Endothelial cell (in vitro differentiated cells): ENCODE measurements at regions not wholly inside any gene's neighbourhood (a gene's known extent, or its start where the extent isn't known, plus 50 kb on each side); places are given as distances from the start of the nearest gene placed in this dataset.

Experiments used
- DNase-seq: peaks from one replicate; pipeline ENCODE4 v3.0.0; 2021; ENCODE audit warnings: low spot score
- H3K27ac Mint-ChIP-seq: one replicate; pipeline ENCODE4 v1.8.0; 2021; ENCODE audit warnings: mixed read lengths, inconsistent platforms; ENCODE audit not compliant: unreplicated experiment
- H3K27me3 Mint-ChIP-seq: one replicate; pipeline ENCODE4 v1.8.0; 2021; ENCODE audit warnings: mild to moderate bottlenecking, moderate library complexity, mixed read lengths, inconsistent platforms; ENCODE audit not compliant: unreplicated experiment
- H3K36me3 Mint-ChIP-seq: one replicate; pipeline ENCODE4 v1.8.0; 2021; ENCODE audit warnings: mild to moderate bottlenecking, low read depth, mixed read lengths, inconsistent platforms; ENCODE audit not compliant: unreplicated experiment
- H3K4me1 Mint-ChIP-seq: one replicate; pipeline ENCODE4 v1.8.0; 2021; ENCODE audit warnings: mild to moderate bottlenecking, mixed read lengths, inconsistent platforms; ENCODE audit not compliant: unreplicated experiment
- H3K4me3 Mint-ChIP-seq: one replicate; pipeline ENCODE4 v1.8.0; 2021; ENCODE audit warnings: mild to moderate bottlenecking, mixed read lengths, inconsistent platforms; ENCODE audit not compliant: unreplicated experiment
- H3K9me3 Mint-ChIP-seq: one replicate; pipeline ENCODE4 v1.8.0; 2021; ENCODE audit warnings: mixed read lengths, inconsistent platforms; ENCODE audit not compliant: unreplicated experiment
- TF ChIP-seq, protein P1 (sequence below): fragments of 200-600 bp; sonication (generic); IDR thresholded peaks from one replicate; pipeline ENCODE4 v1.5.0; 2021; ENCODE audit warnings: antibody characterized with exemption; ENCODE audit not compliant: unreplicated experiment

DNA sequence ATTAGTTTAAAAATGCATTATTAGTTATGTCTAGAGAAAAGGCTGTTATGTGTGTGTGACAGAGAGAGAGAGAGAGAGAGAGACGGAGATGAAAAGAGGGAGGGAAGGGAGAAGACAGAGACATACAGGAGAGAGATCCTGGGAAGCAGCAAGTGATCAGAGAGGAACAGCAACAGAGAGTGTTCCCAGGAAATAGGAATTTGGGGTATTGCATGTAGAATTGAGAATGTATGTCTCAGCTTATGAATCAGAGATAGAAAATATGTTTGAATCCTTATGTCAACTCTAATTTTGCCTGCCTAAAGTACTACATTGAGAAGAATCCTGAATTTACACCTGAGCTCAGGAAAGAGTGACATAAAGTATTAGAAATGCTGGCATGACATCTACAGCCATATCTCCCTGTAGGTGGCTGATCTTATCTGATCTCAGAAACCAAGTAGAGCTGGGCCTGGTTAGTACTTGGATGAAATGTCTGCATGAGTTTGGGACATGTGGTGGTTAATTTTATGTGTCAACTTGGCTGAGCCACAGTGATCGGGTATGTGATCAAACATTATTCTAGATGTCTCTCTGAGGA lies 130.6 kb downstream of the TENT5A start:
- TF ChIP-seq, protein P1, sequence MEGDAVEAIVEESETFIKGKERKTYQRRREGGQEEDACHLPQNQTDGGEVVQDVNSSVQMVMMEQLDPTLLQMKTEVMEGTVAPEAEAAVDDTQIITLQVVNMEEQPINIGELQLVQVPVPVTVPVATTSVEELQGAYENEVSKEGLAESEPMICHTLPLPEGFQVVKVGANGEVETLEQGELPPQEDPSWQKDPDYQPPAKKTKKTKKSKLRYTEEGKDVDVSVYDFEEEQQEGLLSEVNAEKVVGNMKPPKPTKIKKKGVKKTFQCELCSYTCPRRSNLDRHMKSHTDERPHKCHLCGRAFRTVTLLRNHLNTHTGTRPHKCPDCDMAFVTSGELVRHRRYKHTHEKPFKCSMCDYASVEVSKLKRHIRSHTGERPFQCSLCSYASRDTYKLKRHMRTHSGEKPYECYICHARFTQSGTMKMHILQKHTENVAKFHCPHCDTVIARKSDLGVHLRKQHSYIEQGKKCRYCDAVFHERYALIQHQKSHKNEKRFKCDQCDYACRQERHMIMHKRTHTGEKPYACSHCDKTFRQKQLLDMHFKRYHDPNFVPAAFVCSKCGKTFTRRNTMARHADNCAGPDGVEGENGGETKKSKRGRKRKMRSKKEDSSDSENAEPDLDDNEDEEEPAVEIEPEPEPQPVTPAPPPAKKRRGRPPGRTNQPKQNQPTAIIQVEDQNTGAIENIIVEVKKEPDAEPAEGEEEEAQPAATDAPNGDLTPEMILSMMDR: no peak
- Mint-ChIP-seq H3K4me3 (no peak overlapping the region), H3K9me3 (no peaks in the 10 kb centered on the region), H3K27ac (no peak overlapping the region), H3K27me3 (no peaks in the 10 kb centered on the region), H3K36me3 (no peaks in the 10 kb centered on the region), H3K4me1 (no peaks in the 10 kb centered on the region)
- no peak for DNase-seq

DNA sequence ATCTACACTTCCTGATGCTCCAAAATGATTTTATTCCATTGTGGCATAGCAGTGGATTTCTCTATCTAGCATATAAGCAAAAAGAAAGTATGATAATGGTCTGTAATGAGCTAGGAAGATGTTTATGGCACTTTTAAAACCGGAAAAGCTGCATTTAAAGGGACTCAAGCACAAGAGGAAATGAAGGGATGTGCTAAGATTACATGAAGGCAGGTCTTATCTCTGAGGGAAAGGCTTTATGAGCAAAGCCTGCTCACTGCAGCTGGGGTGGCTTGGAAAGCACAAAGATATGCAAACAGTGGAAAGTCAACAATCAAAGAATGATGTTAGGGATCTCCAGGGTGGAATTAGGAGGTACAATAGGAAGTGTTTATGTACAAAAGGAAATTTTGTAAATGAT lies 138.2 kb downstream of the TENT5A start:
- Mint-ChIP-seq H3K4me1 (peaks cover 20% of the 10 kb centered on the region), H3K4me3 (no peak overlapping the region), H3K27ac (no peak overlapping the region), H3K27me3 (no peaks in the 10 kb centered on the region), H3K36me3 (no peaks in the 10 kb centered on the region), H3K9me3 (no peaks in the 10 kb centered on the region)
- TF ChIP-seq, protein P1: no peak
- DNase-seq: no peak

DNA sequence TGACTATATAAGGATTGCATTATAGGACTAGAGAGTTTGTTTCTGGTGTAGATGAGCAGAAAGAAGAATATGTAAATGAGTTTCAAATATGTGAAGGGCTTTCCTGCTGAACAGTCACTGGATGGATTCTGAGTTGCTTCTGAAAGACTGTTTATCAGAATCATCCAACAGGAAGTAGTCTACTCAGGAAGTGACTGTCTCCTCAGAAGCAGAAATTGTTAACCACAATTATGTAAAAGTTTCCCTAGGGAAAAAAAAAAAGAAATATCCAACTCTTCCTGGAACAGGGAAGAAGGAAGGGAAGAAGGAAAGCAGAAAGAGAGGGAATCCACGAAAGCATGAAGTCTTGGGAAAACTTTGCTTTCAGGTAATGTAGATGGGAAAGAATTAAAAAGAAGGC lies 138.9 kb downstream of the TENT5A start:
- peak overlapping the region; percentile 91 for H3K27ac Mint-ChIP-seq
- H3K27me3 Mint-ChIP-seq: no peaks in the 10 kb centered on the region
- H3K9me3 Mint-ChIP-seq: no peaks in the 10 kb centered on the region
- TF ChIP-seq, protein P1: no peak
- no peak for DNase-seq
- no peak overlapping the region for H3K4me3 Mint-ChIP-seq
- peaks cover 20% of the 10 kb centered on the region for H3K4me1 Mint-ChIP-seq
- H3K36me3 Mint-ChIP-seq: no peaks in the 10 kb centered on the region

DNA sequence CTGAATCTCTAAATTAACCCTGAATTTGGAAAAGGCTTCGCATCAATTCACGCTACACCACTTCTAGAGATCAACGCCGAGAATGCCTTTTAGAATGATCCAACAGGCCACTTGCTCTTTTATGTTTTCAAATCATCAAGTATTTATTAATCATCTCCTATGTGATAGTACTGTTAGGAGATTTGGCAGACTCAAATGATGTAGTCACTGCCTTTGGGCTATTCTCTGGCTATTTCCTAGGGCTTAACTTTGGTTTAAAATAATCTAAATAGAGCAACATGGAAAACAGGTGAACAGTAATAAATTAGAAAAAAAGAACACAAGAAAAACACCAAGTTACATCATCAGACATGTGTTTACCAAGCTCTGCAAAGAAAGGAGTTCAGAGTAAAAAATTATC lies 140.3 kb downstream of the TENT5A start:
- no peak overlapping the region for H3K27ac Mint-ChIP-seq
- H3K27me3 Mint-ChIP-seq: no peaks in the 10 kb centered on the region
- DNase-seq: no peak
- H3K9me3 Mint-ChIP-seq: no peaks in the 10 kb centered on the region
- no peak overlapping the region for H3K4me3 Mint-ChIP-seq
- H3K36me3 Mint-ChIP-seq: no peaks in the 10 kb centered on the region
- H3K4me1 Mint-ChIP-seq: peaks cover 20% of the 10 kb centered on the region
- TF ChIP-seq, protein P1: no peak

DNA sequence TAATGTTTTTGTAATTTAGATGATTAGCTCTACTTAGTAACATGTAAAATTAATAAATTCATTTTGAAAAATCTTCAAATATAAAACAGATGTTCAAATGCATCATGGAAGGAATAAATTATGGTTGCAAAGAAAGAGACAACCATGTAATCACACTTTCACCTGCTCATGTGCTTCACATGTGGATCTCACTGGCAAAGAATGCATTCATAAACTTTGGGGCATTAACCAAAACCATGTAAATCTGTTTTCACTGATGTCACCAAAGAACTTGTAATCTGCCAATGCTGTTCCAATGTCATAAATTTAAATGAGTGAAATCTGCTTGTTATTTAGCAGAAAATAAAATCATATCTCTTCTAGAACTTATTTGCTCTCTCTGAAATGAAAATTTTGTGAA lies 142.7 kb downstream of the TENT5A start:
- TF ChIP-seq, protein P1: no peak
- no peak for DNase-seq
- Mint-ChIP-seq H3K27ac (no peak overlapping the region), H3K9me3 (no peaks in the 10 kb centered on the region), H3K4me3 (no peak overlapping the region), H3K27me3 (no peaks in the 10 kb centered on the region), H3K4me1 (peaks cover 20% of the 10 kb centered on the region), H3K36me3 (no peaks in the 10 kb centered on the region)
